Prostate gland (tissue), 2 donors: ENCODE measurements at regions not wholly inside any gene's neighbourhood (a gene's known extent, or its start where the extent isn't known, plus 50 kb on each side); places are given as distances from the start of the nearest gene placed in this dataset.

ENCODE experiments used
- DNase-seq: peaks from one replicate; pipeline ENCODE4 v3.0.0-alpha.2; 2019; ENCODE audit warnings: low spot score
- H3K27ac ChIP-seq, 2 donors: fragments of 200-600 bp; sonication (generic); 2 replicates each; pipeline ENCODE4 v1.5.1; 2017 to 2019
- H3K27me3 ChIP-seq: fragments of 200-600 bp; sonication (generic); replicated peaks from 2 replicates; pipeline ENCODE4 v1.5.1; 2019; ENCODE audit not compliant: insufficient read depth
- H3K36me3 ChIP-seq, 2 donors: fragments of 200-600 bp; sonication (generic); 1 replicate in 1 of 2; 2 replicates in 1 of 2; pipeline versions ENCODE4 v1.5.1 to v1.8.1; 2017 to 2019
- H3K4me1 ChIP-seq: fragments of 200-600 bp; sonication (generic); replicated peaks from 2 replicates; pipeline ENCODE4 v1.5.1; 2019
- H3K4me3 ChIP-seq, 2 donors: fragments of 200-600 bp; sonication (generic); 2 replicates each; pipeline ENCODE4 v1.5.1; 2017 to 2019
- H3K9me3 ChIP-seq: fragments of 200-600 bp; sonication (generic); 2 replicates; pipeline ENCODE4 v1.5.1; 2017
- CTCF ChIP-seq, 4 experiments: fragments of 200-600 bp in 2 of 4; fragments of 450-650 bp in 2 of 4; sonication (generic) in 2 of 4; IDR thresholded peaks; 1 replicate in 3 of 4; 2 replicates in 1 of 4; pipeline ENCODE4 v1.5.1; 2016 to 2019; ENCODE audit warnings: antibody characterized with exemption in 4 of 4, mild to moderate bottlenecking in 2 of 4, moderate library complexity in 2 of 4
- POLR2A ChIP-seq: fragments of 450-650 bp; IDR thresholded peaks from one replicate; pipeline ENCODE4 v1.6.1; 2016; ENCODE audit warnings: antibody characterized with exemption, mild to moderate bottlenecking
- POLR2AphosphoS5 ChIP-seq: sonication (generic); formaldehyde crosslinking; IDR thresholded peaks from one replicate; pipeline ENCODE4 v1.6.1; 2017; ENCODE audit warnings: antibody characterized with exemption
- WGBS: methylation state at CpG from one replicate; pipeline ENCODE4 v1.1.5; 2018; 5-methylcytosine and 5-hydroxymethylcytosine counted together
- intact Hi-C: fragments of 100-400 bp; cut with DNase I; formaldehyde crosslinking; loops from one replicate; pipeline ENCODE4 v1.14.2; 2022

DNA sequence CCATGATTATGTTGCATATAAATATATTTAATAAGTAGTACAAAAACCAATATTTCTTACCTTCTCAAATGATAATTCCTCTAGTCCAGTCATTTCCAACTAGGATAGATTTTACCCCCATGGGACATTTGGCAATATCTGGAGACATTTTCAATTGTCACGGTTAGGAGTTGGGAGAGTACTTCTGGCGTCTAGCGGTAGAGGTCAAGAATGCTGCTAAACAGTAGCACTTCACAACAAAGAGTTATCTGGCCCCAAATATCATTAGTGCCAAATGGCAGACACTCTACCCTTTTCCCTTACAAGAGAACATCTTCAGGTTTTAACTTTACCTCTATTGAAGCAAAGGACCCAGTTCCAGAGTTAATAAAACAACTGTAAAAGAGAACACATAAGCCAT, 168.1 kb downstream of the FAT4 start:
- H3K4me1 ChIP-seq = no peaks in the 10 kb centered on the region
- WGBS = 98% methylated on average over 3 of the region's 3 CpGs

DNA sequence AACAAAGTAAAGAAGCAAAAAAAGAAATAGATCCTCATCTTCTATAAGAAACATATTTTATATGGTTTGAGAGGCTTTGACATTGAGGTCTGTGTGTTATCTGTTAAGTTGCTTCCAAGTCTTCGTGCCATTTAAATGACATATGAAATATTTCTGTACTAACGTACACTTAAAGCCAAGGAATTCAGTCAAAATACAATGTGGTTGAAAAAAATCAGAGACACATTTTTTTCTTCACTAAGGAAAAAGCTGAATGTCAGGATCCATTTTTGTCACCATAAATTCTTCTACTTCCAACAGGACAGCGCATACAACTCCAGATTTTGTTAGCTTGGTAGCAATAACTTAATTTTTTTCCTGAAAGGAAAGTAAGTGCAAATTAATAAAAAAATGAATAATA, 168.5 kb downstream of the FAT4 start:
- Histone ChIP-seq H3K36me3 (no peaks in the 10 kb centered on the region), H3K4me1 (no peaks in the 10 kb centered on the region), H3K27ac (no peak overlapping the region), H3K4me3 (no peak overlapping the region), H3K27me3 (no peaks in the 10 kb centered on the region), H3K9me3 (no peaks in the 10 kb centered on the region)
- no peak for TF ChIP-seq POLR2AphosphoS5
- no peak for TF ChIP-seq POLR2A
- TF ChIP-seq CTCF (IDR thresholded peaks at IDR 0.05) = no peak
- no peak for DNase-seq
- WGBS = 79% methylated on average over 3 of the region's 3 CpGs
- intact Hi-C loops = loop anchor here (2.0 kb wide), 1 partner anchor 166 kb away; no protein-coding TSS in a partner anchor

More for the DNA sequence above, 168.1 kb downstream of the FAT4 start:
- no peak for DNase-seq
- Histone ChIP-seq H3K9me3 (no peaks in the 10 kb centered on the region), H3K4me3 (no peak overlapping the region), H3K36me3 (no peaks in the 10 kb centered on the region), H3K27ac (no peak overlapping the region), H3K27me3 (no peaks in the 10 kb centered on the region)
- TF ChIP-seq CTCF (IDR thresholded peaks at IDR 0.05) = no peak
- no peak for TF ChIP-seq POLR2A
- no peak for TF ChIP-seq POLR2AphosphoS5
- intact Hi-C loops = loop anchor here (2.0 kb wide), 1 partner anchor 166 kb away; no protein-coding TSS in a partner anchor

DNA sequence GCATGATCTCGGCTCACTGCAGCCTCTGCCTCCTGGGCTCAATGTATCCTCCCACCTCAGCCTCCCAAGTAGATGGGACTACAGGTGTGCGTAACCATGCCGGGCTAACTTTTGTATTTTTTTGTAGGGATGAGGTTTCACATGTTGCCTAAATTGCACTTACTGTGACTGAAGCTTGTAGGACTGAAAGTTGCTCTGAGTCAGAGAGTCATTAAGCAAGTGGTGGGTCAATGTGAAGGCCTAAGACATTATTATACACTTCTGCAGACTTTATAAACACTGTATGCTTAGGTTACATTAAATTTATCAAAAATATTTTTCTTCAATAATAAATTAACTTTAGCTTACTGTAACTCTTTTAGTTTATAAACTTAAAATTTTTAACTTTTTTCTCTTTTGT, 170.2 kb downstream of the FAT4 start:
- no peak for DNase-seq
- H3K36me3 ChIP-seq = no peaks in the 10 kb centered on the region
- H3K4me1 ChIP-seq = no peaks in the 10 kb centered on the region
- TF ChIP-seq POLR2A = no peak
- TF ChIP-seq CTCF (IDR thresholded peaks at IDR 0.05) = no peak
- TF ChIP-seq POLR2AphosphoS5 = no peak
- H3K9me3 ChIP-seq = no peaks in the 10 kb centered on the region
- no peak overlapping the region for H3K4me3 ChIP-seq
- intact Hi-C loops = no loop called here
- no peak overlapping the region for H3K27ac ChIP-seq
- no peaks in the 10 kb centered on the region for H3K27me3 ChIP-seq
- 97% methylated on average over 3 of the region's 3 CpGs for WGBS

- Histone ChIP-seq H3K4me3 (no peak overlapping the region), H3K9me3 (no peaks in the 10 kb centered on the region), H3K27me3 (no peaks in the 10 kb centered on the region), H3K27ac (no peak overlapping the region), H3K36me3 (no peaks in the 10 kb centered on the region), H3K4me1 (no peaks in the 10 kb centered on the region)
- TF ChIP-seq CTCF (IDR thresholded peaks at IDR 0.05) = no peak
- TF ChIP-seq POLR2A = no peak
- intact Hi-C loops = no loop called here
- no peak for DNase-seq
- WGBS = 37% methylated on average over 3 of the region's 3 CpGs
Observed at GRCh38 chr4:125486351-125486750, 171.6 kb downstream of the FAT4 start.

DNA sequence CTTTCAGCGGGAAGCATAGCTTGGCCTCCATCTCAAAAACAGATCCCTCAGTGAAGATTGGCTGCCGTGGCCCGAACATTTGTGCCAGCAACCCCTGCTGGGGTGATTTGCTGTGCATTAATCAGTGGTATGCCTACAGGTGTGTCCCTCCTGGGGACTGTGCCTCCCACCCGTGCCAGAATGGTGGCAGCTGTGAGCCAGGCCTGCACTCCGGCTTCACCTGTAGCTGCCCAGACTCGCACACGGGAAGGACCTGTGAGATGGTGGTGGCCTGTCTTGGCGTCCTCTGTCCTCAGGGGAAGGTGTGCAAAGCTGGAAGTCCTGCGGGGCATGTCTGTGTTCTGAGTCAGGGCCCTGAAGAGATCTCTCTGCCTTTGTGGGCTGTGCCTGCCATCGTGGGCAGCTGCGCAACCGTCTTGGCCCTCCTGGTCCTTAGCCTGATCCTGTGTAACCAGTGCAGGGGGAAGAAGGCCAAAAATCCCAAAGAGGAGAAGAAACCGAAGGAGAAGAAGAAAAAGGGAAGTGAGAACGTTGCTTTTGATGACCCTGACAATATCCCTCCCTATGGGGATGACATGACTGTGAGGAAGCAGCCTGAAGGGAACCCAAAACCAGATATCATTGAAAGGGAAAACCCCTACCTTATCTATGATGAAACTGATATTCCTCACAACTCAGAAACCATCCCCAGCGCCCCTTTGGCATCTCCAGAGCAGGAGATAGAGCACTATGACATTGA, 175.4 kb downstream of the FAT4 start:
- no peaks in the 10 kb centered on the region for H3K9me3 ChIP-seq
- H3K27ac ChIP-seq = no peak overlapping the region
- intact Hi-C loops = no loop called here
- DNase-seq = no peak
- 94% methylated on average over 15 of the region's 15 CpGs for WGBS
- TF ChIP-seq POLR2A (no peak), POLR2AphosphoS5 (no peak), CTCF (IDR thresholded peaks at IDR 0.05) (no peak)
- no peaks in the 10 kb centered on the region for H3K27me3 ChIP-seq
- no peak overlapping the region for H3K4me3 ChIP-seq
- no peaks in the 10 kb centered on the region for H3K36me3 ChIP-seq
- H3K4me1 ChIP-seq = no peaks in the 10 kb centered on the region
